H9 (cell line): ENCODE measurements at regions not wholly inside any gene's neighbourhood (a gene's known extent, or its start where the extent isn't known, plus 50 kb on each side); places are given as distances from the start of the nearest gene placed in this dataset.

Source experiments
- DNase-seq: peaks from one replicate; pipeline ENCODE4 v3.0.0-alpha.2; 2017
- H2AFZ ChIP-seq: one replicate; pipeline ENCODE4 v1.6.1; 2013; ENCODE audit warnings: mild to moderate bottlenecking, low read length, control low read depth, moderate library complexity
- H2AK5ac ChIP-seq: 2 replicates; pipeline ENCODE4 v1.6.1; 2013; ENCODE audit warnings: low read length, control low read depth, mixed read lengths; ENCODE audit not compliant: insufficient read length
- H2BK120ac ChIP-seq: one replicate; pipeline ENCODE4 v1.6.1; 2013; ENCODE audit warnings: low read depth, mild to moderate bottlenecking, low read length, control low read depth, inconsistent platforms; ENCODE audit not compliant: poor library complexity, severe bottlenecking
- H2BK12ac ChIP-seq: 2 replicates; pipeline ENCODE4 v1.6.1; 2013; ENCODE audit warnings: low read length, control low read depth, mixed read lengths, low read depth; ENCODE audit not compliant: insufficient read length
- H2BK15ac ChIP-seq: 2 replicates; pipeline ENCODE4 v1.6.1; 2013; ENCODE audit warnings: low read depth, low read length, control low read depth
- H2BK20ac ChIP-seq: one replicate; pipeline ENCODE4 v1.6.1; 2013; ENCODE audit warnings: low read depth, mild to moderate bottlenecking, low read length, control low read depth, inconsistent platforms; ENCODE audit not compliant: poor library complexity, severe bottlenecking
- H2BK5ac ChIP-seq: 2 replicates; pipeline ENCODE4 v1.6.1; 2013; ENCODE audit warnings: low read length, control low read depth, mixed read lengths; ENCODE audit not compliant: insufficient read length
- H3K14ac ChIP-seq: 2 replicates; pipeline ENCODE4 v1.6.1; 2013; ENCODE audit warnings: low read length, control low read depth; ENCODE audit not compliant: insufficient read depth
- H3K18ac ChIP-seq: 2 replicates; pipeline ENCODE4 v1.6.1; 2013; ENCODE audit warnings: low read depth, mild to moderate bottlenecking, mixed read lengths, low read length, control low read depth; ENCODE audit not compliant: insufficient read length
- H3K23ac ChIP-seq: 2 replicates; pipeline ENCODE4 v1.6.1; 2013; ENCODE audit warnings: low read length, control low read depth, mixed read lengths, low read depth; ENCODE audit not compliant: insufficient read length
- H3K23me2 ChIP-seq: 2 replicates; pipeline ENCODE4 v1.6.1; 2013; ENCODE audit warnings: low read depth, mild to moderate bottlenecking, mixed read lengths, low read length, control low read depth; ENCODE audit not compliant: insufficient read length, poor library complexity, severe bottlenecking
- H3K27ac ChIP-seq: 2 replicates; pipeline ENCODE4 v1.5.1; 2013; ENCODE audit warnings: low read length, control low read depth, mixed read lengths, low read depth; ENCODE audit not compliant: insufficient read length
- H3K27me3 ChIP-seq: 2 replicates; pipeline ENCODE4 v1.6.1; 2013; ENCODE audit warnings: low read length, control low read depth, inconsistent platforms; ENCODE audit not compliant: insufficient read depth
- H3K4ac ChIP-seq: 2 replicates; pipeline ENCODE4 v1.6.1; 2013; ENCODE audit warnings: low read depth, mild to moderate bottlenecking, control low read depth, inconsistent platforms, low read length, moderate library complexity
- H3K4me1 ChIP-seq: 2 replicates; pipeline ENCODE4 v1.6.1; 2013; ENCODE audit warnings: low read length, control low read depth, inconsistent platforms; ENCODE audit not compliant: insufficient read depth
- H3K4me2 ChIP-seq: 2 replicates; pipeline ENCODE4 v1.6.1; 2013; ENCODE audit warnings: low read length, control low read depth, mixed read lengths; ENCODE audit not compliant: insufficient read length, insufficient read depth
- H3K56ac ChIP-seq: 2 replicates; pipeline ENCODE4 v1.6.1; 2013; ENCODE audit warnings: low read depth, mild to moderate bottlenecking, mixed read lengths, low read length, control low read depth; ENCODE audit not compliant: insufficient read length
- H3K79me1 ChIP-seq: 2 replicates; pipeline ENCODE4 v1.6.1; 2013; ENCODE audit warnings: low read depth, mild to moderate bottlenecking, moderate library complexity, low read length, control low read depth, inconsistent platforms; ENCODE audit not compliant: insufficient read depth, poor library complexity, severe bottlenecking
- H3K79me2 ChIP-seq: 2 replicates; pipeline ENCODE4 v1.6.1; 2013; ENCODE audit warnings: low read length, control low read depth, inconsistent platforms; ENCODE audit not compliant: insufficient read depth
- H3K9ac ChIP-seq: 2 replicates; pipeline ENCODE4 v1.6.1; 2013; ENCODE audit warnings: low read length, control low read depth, mixed read lengths; ENCODE audit not compliant: insufficient read length; ENCODE audit errors: extremely low read depth
- H3K9me3 ChIP-seq: one replicate; pipeline ENCODE4 v1.6.1; 2013; ENCODE audit warnings: low read depth, low read length, inconsistent platforms; ENCODE audit not compliant: control insufficient read depth
- H3T11ph ChIP-seq: one replicate; pipeline ENCODE4 v1.6.1; 2013; ENCODE audit warnings: mild to moderate bottlenecking, low read length, control low read depth, inconsistent platforms
- H4K20me1 ChIP-seq: one replicate; pipeline ENCODE4 v1.6.1; 2013; ENCODE audit not compliant: control insufficient read depth, insufficient read length, insufficient read depth
- H4K5ac ChIP-seq: 2 replicates; pipeline ENCODE4 v1.6.1; 2013; ENCODE audit warnings: low read depth, mild to moderate bottlenecking, mixed read lengths, low read length, control low read depth; ENCODE audit not compliant: insufficient read length
- H4K8ac ChIP-seq: replicated peaks from 2 replicates; pipeline ENCODE4 v1.6.1; 2013; ENCODE audit warnings: low read length, control low read depth, mixed read lengths, low read depth; ENCODE audit not compliant: insufficient read length
- H4K91ac ChIP-seq: 2 replicates; pipeline ENCODE4 v1.6.1; 2013; ENCODE audit warnings: low read depth, mild to moderate bottlenecking, moderate library complexity, mixed read lengths, low read length, control low read depth; ENCODE audit not compliant: insufficient read length
- H3K27ac Mint-ChIP-seq, 3 experiments: 2 replicates in 2 of 3; 3 replicates in 1 of 3; pipeline ENCODE4 v1.8.0; 2020 to 2021; ENCODE audit warnings: mixed read lengths in 3 of 3, mild to moderate bottlenecking in 1 of 3, moderate library complexity in 1 of 3
- H3K27me3 Mint-ChIP-seq: 2 replicates; pipeline ENCODE4 v1.8.0; 2021; ENCODE audit warnings: low read depth, mild to moderate bottlenecking, moderate library complexity, mixed read lengths
- H3K36me3 Mint-ChIP-seq, 3 experiments: 2 replicates in 2 of 3; 3 replicates in 1 of 3; pipeline ENCODE4 v1.8.0; 2020 to 2021; ENCODE audit warnings: low read depth in 3 of 3, mixed read lengths in 3 of 3; ENCODE audit not compliant: insufficient read depth in 1 of 3
- H3K4me1 Mint-ChIP-seq, 2 experiments: 2 replicates each; pipeline ENCODE4 v1.8.0; 2020; ENCODE audit warnings: mixed read lengths in 2 of 2
- H3K4me3 Mint-ChIP-seq, 2 experiments: 2 replicates in 1 of 2; 3 replicates in 1 of 2; pipeline ENCODE4 v1.8.0; 2020 to 2021; ENCODE audit warnings: mild to moderate bottlenecking in 2 of 2, mixed read lengths in 2 of 2, moderate library complexity in 1 of 2
- H3K9me3 Mint-ChIP-seq, 2 experiments: 2 replicates in 1 of 2; 3 replicates in 1 of 2; pipeline ENCODE4 v1.8.0; 2020; ENCODE audit warnings: mild to moderate bottlenecking in 2 of 2, mixed read lengths in 2 of 2, moderate library complexity in 1 of 2
- TF ChIP-seq, protein P1 (sequence below): fragments of 200-600 bp; sonication (generic); conservative IDR thresholded peaks from 3 replicates; pipeline ENCODE4 v1.8.0; 2021; ENCODE audit warnings: antibody characterized with exemption, mild to moderate bottlenecking

DNA sequence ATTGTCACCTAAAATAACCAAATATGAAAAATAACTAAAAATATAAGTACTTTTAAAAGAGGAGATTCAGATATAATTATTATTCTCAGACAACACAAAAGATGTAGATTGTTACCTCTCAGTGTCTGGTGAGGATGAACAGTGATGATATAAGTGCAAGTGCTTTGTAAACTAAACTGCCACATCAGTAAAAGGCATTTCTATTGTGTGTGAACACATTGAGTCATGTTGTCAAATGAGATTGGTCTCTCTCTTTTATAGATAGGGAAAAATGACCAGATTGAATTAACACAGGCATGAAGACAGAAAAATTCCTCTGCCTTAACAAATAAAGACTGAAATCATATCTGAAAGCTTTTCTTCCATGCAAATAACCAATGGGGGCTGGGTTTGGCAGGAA is 182.4 kb upstream of the TMEFF2 start:
- H3K27ac Mint-ChIP-seq, result no peak overlapping the region
- Histone ChIP-seq H3K23ac (no peak overlapping the region), H3K4me1 (no peaks in the 10 kb centered on the region), H2AK5ac (no peak overlapping the region), H3K14ac (no peak overlapping the region), H2BK120ac (no peak overlapping the region), H4K5ac (no peak overlapping the region), H2BK5ac (no peak overlapping the region), H3T11ph (no peak overlapping the region), H4K20me1 (no peaks in the 10 kb centered on the region), H3K27me3 (no peaks in the 10 kb centered on the region), H2BK12ac (no peak overlapping the region), H4K8ac (no peak overlapping the region), H3K9ac (no peak overlapping the region), H3K79me1 (no peaks in the 10 kb centered on the region), H2BK15ac (no peak overlapping the region), H3K18ac (no peak overlapping the region), H3K27ac (no peak overlapping the region), H3K9me3 (no peaks in the 10 kb centered on the region), H2AFZ (no peak overlapping the region), H3K23me2 (no peaks in the 10 kb centered on the region), H3K4ac (no peak overlapping the region), H3K4me2 (no peak overlapping the region), H3K79me2 (no peaks in the 10 kb centered on the region), H3K56ac (no peak overlapping the region), H2BK20ac (no peak overlapping the region), H4K91ac (no peak overlapping the region)
- H3K9me3 Mint-ChIP-seq, result no peaks in the 10 kb centered on the region
- no peak overlapping the region for H3K4me3 Mint-ChIP-seq
- TF ChIP-seq, protein P1, sequence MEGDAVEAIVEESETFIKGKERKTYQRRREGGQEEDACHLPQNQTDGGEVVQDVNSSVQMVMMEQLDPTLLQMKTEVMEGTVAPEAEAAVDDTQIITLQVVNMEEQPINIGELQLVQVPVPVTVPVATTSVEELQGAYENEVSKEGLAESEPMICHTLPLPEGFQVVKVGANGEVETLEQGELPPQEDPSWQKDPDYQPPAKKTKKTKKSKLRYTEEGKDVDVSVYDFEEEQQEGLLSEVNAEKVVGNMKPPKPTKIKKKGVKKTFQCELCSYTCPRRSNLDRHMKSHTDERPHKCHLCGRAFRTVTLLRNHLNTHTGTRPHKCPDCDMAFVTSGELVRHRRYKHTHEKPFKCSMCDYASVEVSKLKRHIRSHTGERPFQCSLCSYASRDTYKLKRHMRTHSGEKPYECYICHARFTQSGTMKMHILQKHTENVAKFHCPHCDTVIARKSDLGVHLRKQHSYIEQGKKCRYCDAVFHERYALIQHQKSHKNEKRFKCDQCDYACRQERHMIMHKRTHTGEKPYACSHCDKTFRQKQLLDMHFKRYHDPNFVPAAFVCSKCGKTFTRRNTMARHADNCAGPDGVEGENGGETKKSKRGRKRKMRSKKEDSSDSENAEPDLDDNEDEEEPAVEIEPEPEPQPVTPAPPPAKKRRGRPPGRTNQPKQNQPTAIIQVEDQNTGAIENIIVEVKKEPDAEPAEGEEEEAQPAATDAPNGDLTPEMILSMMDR, result no peak
- no peaks in the 10 kb centered on the region for H3K36me3 Mint-ChIP-seq
- peaks cover 8 to 9% of the 10 kb centered on the region in 2 experiments for H3K4me1 Mint-ChIP-seq
- no peak for DNase-seq
- H3K27me3 Mint-ChIP-seq, result no peaks in the 10 kb centered on the region; the same call in 1 of the 2 replicates
